OCI-LY1 (cell line): ENCODE measurements at regions not wholly inside any gene's neighbourhood (a gene's known extent, or its start where the extent isn't known, plus 50 kb on each side); places are given as distances from the start of the nearest gene placed in this dataset.

Source experiments
- H2AFZ ChIP-seq: fragments of 200-600 bp; sonication (generic), shearing (Covaris generic); 2 replicates; pipeline ENCODE4 v1.6.0; 2014; ENCODE audit warnings: antibody characterized with exemption, mild to moderate bottlenecking, low read length
- H3F3A ChIP-seq: fragments of 200-600 bp; sonication (generic), shearing (Covaris generic); 2 replicates; pipeline ENCODE4 v1.6.0; 2014; ENCODE audit warnings: mild to moderate bottlenecking, antibody characterized with exemption, low read length, moderate library complexity; ENCODE audit not compliant: insufficient read depth
- H3K27ac ChIP-seq: fragments of 200-600 bp; sonication (generic); 2 replicates; pipeline ENCODE4 v1.5.1; 2014; ENCODE audit warnings: low read length, mixed run types, mild to moderate bottlenecking, low read depth; ENCODE audit not compliant: poor library complexity, severe bottlenecking
- H3K27me3 ChIP-seq: fragments of 200-600 bp; sonication (generic); 2 replicates; pipeline ENCODE4 v1.6.0; 2014; ENCODE audit warnings: antibody characterized with exemption, mild to moderate bottlenecking, low read length, moderate library complexity; ENCODE audit not compliant: insufficient read depth
- H3K36me3 ChIP-seq: fragments of 200-600 bp; sonication (generic); 2 replicates; pipeline ENCODE4 v1.6.1; 2014; ENCODE audit warnings: mild to moderate bottlenecking, antibody characterized with exemption, low read length, moderate library complexity, mixed read lengths; ENCODE audit not compliant: insufficient read depth
- H3K4me1 ChIP-seq: fragments of 200-600 bp; sonication (generic); 2 replicates; pipeline ENCODE4 v1.5.1; 2014; ENCODE audit warnings: mild to moderate bottlenecking, low read length, moderate library complexity; ENCODE audit not compliant: insufficient read depth, severe bottlenecking
- H3K4me2 ChIP-seq: fragments of 200-600 bp; sonication (generic), shearing (Covaris generic); 2 replicates; pipeline ENCODE4 v1.6.1; 2014; ENCODE audit warnings: low read length
- H3K4me3 ChIP-seq: fragments of 200-600 bp; sonication (generic); 2 replicates; pipeline ENCODE4 v1.5.1; 2014; ENCODE audit warnings: low read length, low read depth, mild to moderate bottlenecking, mixed read lengths; ENCODE audit not compliant: poor library complexity, severe bottlenecking
- H3K79me2 ChIP-seq: fragments of 200-600 bp; shearing (Covaris generic); 2 replicates; pipeline ENCODE4 v1.6.1; 2016; ENCODE audit warnings: mixed run types, low read length, mixed read lengths; ENCODE audit not compliant: insufficient read depth
- H3K9ac ChIP-seq: fragments of 200-600 bp; sonication (generic), shearing (Covaris generic); 2 replicates; pipeline ENCODE4 v1.6.1; 2014; ENCODE audit warnings: mild to moderate bottlenecking, low read length, mixed read lengths
- H3K9me2 ChIP-seq: fragments of 200-600 bp; sonication (generic), shearing (Covaris generic); 2 replicates; pipeline ENCODE4 v1.6.1; 2014; ENCODE audit warnings: low read depth, mild to moderate bottlenecking, low read length, mixed read lengths
- H3K9me3 ChIP-seq: fragments of 200-600 bp; shearing (Covaris generic); 2 replicates; pipeline ENCODE4 v1.6.1; 2014; ENCODE audit warnings: low read length, mixed read lengths
- H4K20me1 ChIP-seq: fragments of 200-600 bp; sonication (generic), shearing (Covaris generic); 2 replicates; pipeline ENCODE4 v1.6.0; 2016; ENCODE audit warnings: mild to moderate bottlenecking, low read length; ENCODE audit not compliant: insufficient read depth
- CTCF ChIP-seq: fragments of 200-600 bp; sonication (generic), shearing (Covaris generic); IDR thresholded peaks from 2 replicates; pipeline ENCODE4 v1.5.1; 2017; ENCODE audit warnings: mild to moderate bottlenecking, antibody characterized with exemption, low read length, moderate library complexity, mixed read lengths
- EZH2 ChIP-seq: fragments of 200-600 bp; sonication (generic), shearing (Covaris generic); IDR thresholded peaks from 2 replicates; pipeline ENCODE4 v1.8.0; 2017; ENCODE audit warnings: borderline replicate concordance, mixed run types, mild to moderate bottlenecking, antibody characterized with exemption, low read length, moderate library complexity, mixed read lengths

- no peaks in the 10 kb centered on the region for H3K9me2 ChIP-seq
- no peak overlapping the region for H2AFZ ChIP-seq
- TF ChIP-seq CTCF: no peak
- no peak for TF ChIP-seq EZH2
- no peak overlapping the region for H3K4me2 ChIP-seq
- no peaks in the 10 kb centered on the region for H3K36me3 ChIP-seq
- no peaks in the 10 kb centered on the region for H3K9me3 ChIP-seq
- no peaks in the 10 kb centered on the region for H3K27me3 ChIP-seq
- no peaks in the 10 kb centered on the region for H3K79me2 ChIP-seq
- no peak overlapping the region for H3K9ac ChIP-seq
- no peak overlapping the region for H3K27ac ChIP-seq
- no peaks in the 10 kb centered on the region for H3F3A ChIP-seq
- H3K4me3 ChIP-seq: no peak overlapping the region
- no peaks in the 10 kb centered on the region for H4K20me1 ChIP-seq
- H3K4me1 ChIP-seq: no peaks in the 10 kb centered on the region
These were observed 100.5 kb downstream of the CGGBP1 start for GRCh38 chr3:87958289-87958688.

GRCh38 chr3:87957575-87957974 lies 101.2 kb downstream of the CGGBP1 start:
- H2AFZ ChIP-seq: no peak overlapping the region
- no peaks in the 10 kb centered on the region for H3K9me3 ChIP-seq
- no peaks in the 10 kb centered on the region for H3K27me3 ChIP-seq
- H3K9ac ChIP-seq: no peak overlapping the region
- no peak overlapping the region for H3K27ac ChIP-seq
- no peaks in the 10 kb centered on the region for H3F3A ChIP-seq
- no peaks in the 10 kb centered on the region for H3K9me2 ChIP-seq
- no peaks in the 10 kb centered on the region for H3K4me1 ChIP-seq
- TF ChIP-seq CTCF (no peak), EZH2 (no peak)
- H3K4me2 ChIP-seq: no peak overlapping the region
- no peak overlapping the region for H3K4me3 ChIP-seq
- H4K20me1 ChIP-seq: no peaks in the 10 kb centered on the region
- H3K36me3 ChIP-seq: no peaks in the 10 kb centered on the region
- no peaks in the 10 kb centered on the region for H3K79me2 ChIP-seq

- no peak for TF ChIP-seq EZH2
- no peak for TF ChIP-seq CTCF
- Histone ChIP-seq H4K20me1 (no peaks in the 10 kb centered on the region), H3K4me1 (no peaks in the 10 kb centered on the region), H3K27ac (no peak overlapping the region), H3K36me3 (no peaks in the 10 kb centered on the region), H3K9me2 (no peaks in the 10 kb centered on the region), H3K4me2 (no peak overlapping the region), H3F3A (no peaks in the 10 kb centered on the region), H3K9ac (no peak overlapping the region), H2AFZ (no peak overlapping the region), H3K79me2 (no peaks in the 10 kb centered on the region), H3K4me3 (no peak overlapping the region), H3K27me3 (no peaks in the 10 kb centered on the region), H3K9me3 (no peaks in the 10 kb centered on the region)
These were observed 109.0 kb downstream of the CGGBP1 start for GRCh38 chr3:87949879-87950208.
